ENCODE measurements at regions not wholly inside any gene's neighbourhood (a gene's known extent, or its start where the extent isn't known, plus 50 kb on each side); places are given as distances from the start of the nearest gene placed in this dataset.
"Not testable (repeated sequence)": the region's sequence is repeated elsewhere in the genome, so short reads cannot be mapped to it uniquely, and the experiment has no call there.

GRCh38 chr1:30525971-30526651, 197.3 kb downstream of the MATN1 start:
- DNase-seq: no peak

GRCh38 chr1:30525631-30525970, 197.8 kb downstream of the MATN1 start:
- no peak for DNase-seq

- no peak for DNase-seq
Measured at GRCh38 chr1:30524840-30525617, 198.4 kb downstream of the MATN1 start.

- not testable (repeated sequence) for DNase-seq
Measured at GRCh38 chr1:30524025-30524555, 199.3 kb downstream of the MATN1 start.

- no peak for DNase-seq
Measured at GRCh38 chr1:30523055-30524020, 200.0 kb downstream of the MATN1 start.

- DNase-seq: no peak
Measured at GRCh38 chr1:30522031-30523004, 201.1 kb downstream of the MATN1 start.

- no peak for DNase-seq
Measured at GRCh38 chr1:30521261-30521865, 202.0 kb downstream of the MATN1 start.

GRCh38 chr1:30520476-30520875, 202.9 kb downstream of the MATN1 start:
- no peak for DNase-seq

- DNase-seq: no peak
Measured at GRCh38 chr1:30519201-30519763, 204.1 kb downstream of the MATN1 start.

- no peak for DNase-seq
Measured at GRCh38 chr1:30518696-30519095, 204.7 kb downstream of the MATN1 start.

- no peak for DNase-seq
Measured at GRCh38 chr1:30518186-30518585, 205.2 kb downstream of the MATN1 start.

- not testable (repeated sequence) for DNase-seq
Measured at GRCh38 chr1:30517666-30518065, 205.7 kb downstream of the MATN1 start.

- not testable (repeated sequence) for DNase-seq
Measured at GRCh38 chr1:30517241-30517640, 206.1 kb downstream of the MATN1 start.

- no peak for DNase-seq
Measured at GRCh38 chr1:30516485-30516858, 206.9 kb downstream of the MATN1 start.

GRCh38 chr1:30515755-30516484, 207.5 kb downstream of the MATN1 start:
- no peak for DNase-seq

GRCh38 chr1:30514945-30515344, 208.4 kb downstream of the MATN1 start:
- no peak for DNase-seq

GRCh38 chr1:30514137-30514654, 209.2 kb downstream of the MATN1 start:
- no peak for DNase-seq

- no peak for DNase-seq
Measured at GRCh38 chr1:30513396-30514136, 209.8 kb downstream of the MATN1 start.

- no peak for DNase-seq
Measured at GRCh38 chr1:30512914-30513265, 210.5 kb downstream of the MATN1 start.
